Uterus (tissue), 3 donors: ENCODE measurements at regions not wholly inside any gene's neighbourhood (a gene's known extent, or its start where the extent isn't known, plus 50 kb on each side); places are given as distances from the start of the nearest gene placed in this dataset.

Experiments used
- DNase-seq, 2 donors: peaks; one replicate each; pipeline ENCODE4 v3.0.0-alpha.2; 2019 to 2020
- H3K27ac ChIP-seq, 2 donors: fragments of 200-600 bp; sonication (generic); 1 replicate in 1 of 2; 2 replicates in 1 of 2; pipeline ENCODE4 v1.5.1; 2016 to 2018
- H3K27me3 ChIP-seq, 2 donors: fragments of 200-600 bp; sonication (generic); one replicate each; pipeline ENCODE4 v1.5.1; 2018 to 2019; ENCODE audit warnings: control low read depth in 1 of 2
- H3K36me3 ChIP-seq, 2 donors: fragments of 200-600 bp; sonication (generic); one replicate each; pipeline ENCODE4 v1.5.1; 2019; ENCODE audit warnings: control low read depth in 1 of 2
- H3K4me1 ChIP-seq, 2 donors: fragments of 200-600 bp; sonication (generic); one replicate each; pipeline ENCODE4 v1.5.1; 2018 to 2019; ENCODE audit warnings: control low read depth in 1 of 2
- H3K4me3 ChIP-seq, 2 donors: fragments of 200-600 bp; sonication (generic); 1 replicate in 1 of 2; 2 replicates in 1 of 2; pipeline ENCODE4 v1.5.1; 2018 to 2019; ENCODE audit warnings: mild to moderate bottlenecking in 1 of 2
- H3K9me3 ChIP-seq, 2 donors: fragments of 200-600 bp; sonication (generic); one replicate each; pipeline ENCODE4 v1.5.1; 2019; ENCODE audit warnings: control low read depth in 1 of 2
- POLR2A ChIP-seq, 2 donors: fragments of 450-650 bp; IDR thresholded peaks; one replicate each; pipeline ENCODE4 v1.6.1; 2016; ENCODE audit warnings: antibody characterized with exemption in 2 of 2, mild to moderate bottlenecking in 1 of 2, moderate library complexity in 1 of 2
- intact Hi-C: fragments of 100-400 bp; cut with DNase I; formaldehyde crosslinking; loops from one replicate; pipeline ENCODE4 v1.15.1; 2023; ENCODE audit warnings: low total_unique reads
- TF ChIP-seq, protein P1 (sequence below), 4 experiments: fragments of 200-600 bp in 2 of 4; fragments of 450-650 bp in 2 of 4; sonication (generic) in 2 of 4; IDR thresholded peaks; one replicate each; pipeline ENCODE4 v1.5.1; 2016 to 2019; ENCODE audit warnings: antibody characterized with exemption in 4 of 4, mild to moderate bottlenecking in 2 of 4, moderate library complexity in 1 of 4
- donor health status: DM: yes; HTN: yes; CAD: no.

GRCh38 chr10:21264271-21264670 lies 261.2 kb downstream of the SKIDA1 start:
- H3K27ac ChIP-seq = no peak overlapping the region
- DNase-seq = no peak

DNA sequence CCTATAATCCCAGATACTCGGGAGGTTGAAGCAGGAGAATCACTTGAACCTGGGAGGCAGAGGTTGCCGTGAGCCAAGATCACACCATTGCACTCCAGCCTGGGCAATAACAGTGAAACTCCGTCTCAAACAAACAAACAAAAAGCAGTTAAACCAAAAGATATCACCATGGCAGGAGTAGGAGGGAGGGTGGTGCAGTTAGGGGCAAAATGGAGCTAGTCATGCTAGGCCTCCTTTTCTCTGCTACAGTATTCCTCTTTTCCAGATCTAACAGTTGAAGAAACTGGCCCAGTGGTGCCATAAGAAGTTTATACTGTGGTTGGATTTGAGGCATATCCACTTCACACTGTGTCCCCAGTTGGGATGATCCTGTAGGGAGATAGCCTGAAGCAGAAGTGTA lies 261.6 kb downstream of the SKIDA1 start:
- Histone ChIP-seq H3K36me3 (no peaks in the 10 kb centered on the region), H3K27ac (no peak overlapping the region), H3K27me3 (no peaks in the 10 kb centered on the region), H3K4me3 (no peak overlapping the region), H3K9me3 (no peaks in the 10 kb centered on the region), H3K4me1 (no peaks in the 10 kb centered on the region)
- TF ChIP-seq POLR2A (IDR thresholded peaks at IDR 0.05) = no peak
- TF ChIP-seq, protein P1, sequence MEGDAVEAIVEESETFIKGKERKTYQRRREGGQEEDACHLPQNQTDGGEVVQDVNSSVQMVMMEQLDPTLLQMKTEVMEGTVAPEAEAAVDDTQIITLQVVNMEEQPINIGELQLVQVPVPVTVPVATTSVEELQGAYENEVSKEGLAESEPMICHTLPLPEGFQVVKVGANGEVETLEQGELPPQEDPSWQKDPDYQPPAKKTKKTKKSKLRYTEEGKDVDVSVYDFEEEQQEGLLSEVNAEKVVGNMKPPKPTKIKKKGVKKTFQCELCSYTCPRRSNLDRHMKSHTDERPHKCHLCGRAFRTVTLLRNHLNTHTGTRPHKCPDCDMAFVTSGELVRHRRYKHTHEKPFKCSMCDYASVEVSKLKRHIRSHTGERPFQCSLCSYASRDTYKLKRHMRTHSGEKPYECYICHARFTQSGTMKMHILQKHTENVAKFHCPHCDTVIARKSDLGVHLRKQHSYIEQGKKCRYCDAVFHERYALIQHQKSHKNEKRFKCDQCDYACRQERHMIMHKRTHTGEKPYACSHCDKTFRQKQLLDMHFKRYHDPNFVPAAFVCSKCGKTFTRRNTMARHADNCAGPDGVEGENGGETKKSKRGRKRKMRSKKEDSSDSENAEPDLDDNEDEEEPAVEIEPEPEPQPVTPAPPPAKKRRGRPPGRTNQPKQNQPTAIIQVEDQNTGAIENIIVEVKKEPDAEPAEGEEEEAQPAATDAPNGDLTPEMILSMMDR (IDR thresholded peaks at IDR 0.05) = no peak
- intact Hi-C loops = no loop called here
- DNase-seq = no peak

More at GRCh38 chr10:21264271-21264670, 261.2 kb downstream of the SKIDA1 start:
- Histone ChIP-seq H3K27me3 (no peaks in the 10 kb centered on the region), H3K4me3 (no peak overlapping the region), H3K4me1 (no peaks in the 10 kb centered on the region), H3K36me3 (no peaks in the 10 kb centered on the region), H3K9me3 (no peaks in the 10 kb centered on the region)
- intact Hi-C loops = no loop called here
- TF ChIP-seq POLR2A (IDR thresholded peaks at IDR 0.05) = no peak
- TF ChIP-seq, protein P1 (IDR thresholded peaks at IDR 0.05) = no peak

GRCh38 chr10:21263263-21263803 lies 262.1 kb downstream of the SKIDA1 start:
- intact Hi-C loops = no loop called here

GRCh38 chr10:21261842-21262294 lies 263.6 kb downstream of the SKIDA1 start:
- no peaks in the 10 kb centered on the region for H3K9me3 ChIP-seq
- H3K36me3 ChIP-seq = no peaks in the 10 kb centered on the region
- H3K27ac ChIP-seq = no peak overlapping the region
- no peaks in the 10 kb centered on the region for H3K4me1 ChIP-seq
- no peaks in the 10 kb centered on the region for H3K27me3 ChIP-seq
- intact Hi-C loops = no loop called here
- TF ChIP-seq, protein P1 (IDR thresholded peaks at IDR 0.05) = no peak
- TF ChIP-seq POLR2A (IDR thresholded peaks at IDR 0.05) = no peak
- H3K4me3 ChIP-seq = no peak overlapping the region
- DNase-seq = no peak

More at GRCh38 chr10:21263263-21263803, 262.1 kb downstream of the SKIDA1 start:
- Histone ChIP-seq H3K4me3 (no peak overlapping the region), H3K9me3 (no peaks in the 10 kb centered on the region), H3K27me3 (no peaks in the 10 kb centered on the region), H3K36me3 (no peaks in the 10 kb centered on the region), H3K27ac (no peak overlapping the region), H3K4me1 (no peaks in the 10 kb centered on the region)
- DNase-seq = no peak
- TF ChIP-seq, protein P1 (IDR thresholded peaks at IDR 0.05) = no peak
- no peak for TF ChIP-seq POLR2A (IDR thresholded peaks at IDR 0.05)

GRCh38 chr10:21260506-21261149 lies 264.9 kb downstream of the SKIDA1 start:
- no peaks in the 10 kb centered on the region for H3K4me1 ChIP-seq
- TF ChIP-seq, protein P1 (IDR thresholded peaks at IDR 0.05) = no peak
- TF ChIP-seq POLR2A (IDR thresholded peaks at IDR 0.05) = no peak
- no peaks in the 10 kb centered on the region for H3K27me3 ChIP-seq
- intact Hi-C loops = no loop called here
- peak overlapping the region in 1 of 2 donors; percentile 5 for H3K27ac ChIP-seq
- no peaks in the 10 kb centered on the region for H3K36me3 ChIP-seq
- no peak overlapping the region for H3K4me3 ChIP-seq
- DNase-seq = no peak
- H3K9me3 ChIP-seq = no peaks in the 10 kb centered on the region
